Glutamatergic neuron (in vitro differentiated cells): ENCODE measurements at regions not wholly inside any gene's neighbourhood (a gene's known extent, or its start where the extent isn't known, plus 50 kb on each side); places are given as distances from the start of the nearest gene placed in this dataset.

Experiments used
- DNase-seq: peaks from one replicate; pipeline ENCODE4 v3.0.0; 2022
- H3K27ac Mint-ChIP-seq: one replicate; pipeline ENCODE4 v1.8.0; 2020; ENCODE audit warnings: mild to moderate bottlenecking, mixed read lengths, inconsistent platforms; ENCODE audit not compliant: unreplicated experiment
- H3K27me3 Mint-ChIP-seq: one replicate; pipeline ENCODE4 v1.8.0; 2020; ENCODE audit warnings: mild to moderate bottlenecking, moderate library complexity, mixed read lengths, inconsistent platforms; ENCODE audit not compliant: unreplicated experiment
- H3K36me3 Mint-ChIP-seq: one replicate; pipeline ENCODE4 v1.8.0; 2020; ENCODE audit warnings: mild to moderate bottlenecking, mixed read lengths, inconsistent platforms; ENCODE audit not compliant: unreplicated experiment
- H3K4me1 Mint-ChIP-seq: one replicate; pipeline ENCODE4 v1.8.0; 2020; ENCODE audit warnings: mild to moderate bottlenecking, low read depth, mixed read lengths, inconsistent platforms; ENCODE audit not compliant: unreplicated experiment
- H3K4me3 Mint-ChIP-seq: one replicate; pipeline ENCODE4 v1.8.0; 2020; ENCODE audit warnings: mild to moderate bottlenecking, mixed read lengths, inconsistent platforms; ENCODE audit not compliant: unreplicated experiment
- H3K9me3 Mint-ChIP-seq: one replicate; pipeline ENCODE4 v1.8.0; 2020; ENCODE audit warnings: mild to moderate bottlenecking, moderate library complexity, mixed read lengths, inconsistent platforms; ENCODE audit not compliant: unreplicated experiment
- CTCF ChIP-seq: fragments of 200-600 bp; sonication (generic); IDR thresholded peaks from one replicate; pipeline ENCODE4 v1.5.0; 2021; ENCODE audit not compliant: partially characterized antibody, unreplicated experiment

GRCh38 chr15:38992930-38993329 is 428.3 kb upstream of the RASGRP1 start:
- Mint-ChIP-seq H3K4me3 (no peak overlapping the region), H3K27ac (no peak overlapping the region), H3K36me3 (no peaks in the 10 kb centered on the region), H3K9me3 (no peaks in the 10 kb centered on the region), H3K4me1 (no peaks in the 10 kb centered on the region), H3K27me3 (no peaks in the 10 kb centered on the region)
- no peak for DNase-seq
- no peak for TF ChIP-seq CTCF

- no peak for TF ChIP-seq CTCF
- Mint-ChIP-seq H3K4me3 (no peak overlapping the region), H3K27me3 (no peaks in the 10 kb centered on the region), H3K4me1 (no peaks in the 10 kb centered on the region), H3K36me3 (no peaks in the 10 kb centered on the region), H3K27ac (no peak overlapping the region), H3K9me3 (no peaks in the 10 kb centered on the region)
- DNase-seq: no peak
Observed at GRCh38 chr15:38994310-38994709, 429.7 kb upstream of the RASGRP1 start.

- Mint-ChIP-seq H3K36me3 (no peaks in the 10 kb centered on the region), H3K27ac (no peak overlapping the region), H3K4me3 (no peak overlapping the region), H3K27me3 (no peaks in the 10 kb centered on the region), H3K4me1 (no peaks in the 10 kb centered on the region), H3K9me3 (no peaks in the 10 kb centered on the region)
- no peak for TF ChIP-seq CTCF
- no peak for DNase-seq
Observed at GRCh38 chr15:38996111-38996631, 431.6 kb upstream of the RASGRP1 start.

- no peaks in the 10 kb centered on the region for H3K4me1 Mint-ChIP-seq
- H3K4me3 Mint-ChIP-seq: no peak overlapping the region
- DNase-seq: no peak
- H3K9me3 Mint-ChIP-seq: no peaks in the 10 kb centered on the region
- TF ChIP-seq CTCF: no peak
- no peak overlapping the region for H3K27ac Mint-ChIP-seq
- H3K27me3 Mint-ChIP-seq: no peaks in the 10 kb centered on the region
- no peaks in the 10 kb centered on the region for H3K36me3 Mint-ChIP-seq
Observed at GRCh38 chr15:38997841-38998240, 433.2 kb upstream of the RASGRP1 start.

- H3K9me3 Mint-ChIP-seq: no peaks in the 10 kb centered on the region
- no peaks in the 10 kb centered on the region for H3K36me3 Mint-ChIP-seq
- no peak overlapping the region for H3K4me3 Mint-ChIP-seq
- no peak for TF ChIP-seq CTCF
- H3K4me1 Mint-ChIP-seq: no peaks in the 10 kb centered on the region
- no peak overlapping the region for H3K27ac Mint-ChIP-seq
- no peak for DNase-seq
- H3K27me3 Mint-ChIP-seq: no peaks in the 10 kb centered on the region
Observed at GRCh38 chr15:39000008-39000734, 435.6 kb upstream of the RASGRP1 start.
